ENCODE measurements at regions not wholly inside any gene's neighbourhood (a gene's known extent, or its start where the extent isn't known, plus 50 kb on each side); places are given as distances from the start of the nearest gene placed in this dataset.

DNA sequence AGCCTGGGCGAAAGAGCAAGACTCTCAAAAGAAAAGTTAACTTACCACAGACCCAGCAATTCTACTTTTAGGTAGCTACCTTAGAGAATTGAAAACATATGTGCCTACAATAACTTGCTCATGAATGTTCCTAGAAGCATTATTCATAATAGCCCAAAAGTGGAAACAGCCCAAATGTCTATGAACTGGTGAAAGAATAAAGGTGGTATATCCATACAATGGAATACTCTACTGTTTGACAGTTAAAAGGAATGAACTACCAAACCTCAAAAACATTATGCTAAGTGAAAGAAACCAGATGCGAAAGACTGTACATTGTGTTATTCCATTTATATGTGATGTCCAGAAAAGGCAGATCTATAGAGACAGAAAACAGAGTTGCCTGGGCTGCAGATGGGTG is 131.4 kb downstream of the UCHL1 start:
- Histone ChIP-seq H4K8ac (replicated peaks; ENCODE audit: insufficient read length, low read depth, low read length) (no peak overlapping the region), H2BK15ac (ENCODE audit: low read depth, low read length) (no peak overlapping the region), H3K4me1 (ENCODE audit: insufficient read depth, low read length) (no peaks in the 10 kb centered on the region), H4K91ac (ENCODE audit: insufficient read length, low read depth, low read length) (no peak overlapping the region), H2AK5ac (ENCODE audit: insufficient read length, low read length) (no peak overlapping the region), H2BK120ac (ENCODE audit: low read depth, low read length, poor library complexity, severe bottlenecking) (no peak overlapping the region), H3K9ac (ENCODE audit: extremely low read depth, insufficient read length, low read length) (no peak overlapping the region), H3K27ac (ENCODE audit: insufficient read length, low read depth, low read length) (no peak overlapping the region), H3T11ph (ENCODE audit: low read length) (no peak overlapping the region), H3K79me2 (ENCODE audit: insufficient read depth, low read length) (no peaks in the 10 kb centered on the region), H3K4me2 (ENCODE audit: insufficient read depth, insufficient read length, low read length) (no peak overlapping the region), H3K14ac (ENCODE audit: insufficient read depth, low read length) (no peak overlapping the region), H4K20me1 (ENCODE audit: control insufficient read depth, insufficient read depth, insufficient read length) (no peaks in the 10 kb centered on the region), H2BK20ac (ENCODE audit: low read depth, low read length, poor library complexity, severe bottlenecking) (no peak overlapping the region), H3K4ac (ENCODE audit: low read depth, low read length) (no peak overlapping the region), H3K56ac (ENCODE audit: insufficient read length, low read depth, low read length) (no peak overlapping the region), H3K23me2 (ENCODE audit: insufficient read length, low read depth, low read length, poor library complexity, severe bottlenecking) (no peaks in the 10 kb centered on the region), H4K5ac (ENCODE audit: insufficient read length, low read depth, low read length) (no peak overlapping the region), H2AFZ (ENCODE audit: low read length) (no peak overlapping the region), H2BK12ac (ENCODE audit: insufficient read length, low read depth, low read length) (no peak overlapping the region), H2BK5ac (ENCODE audit: insufficient read length, low read length) (no peak overlapping the region), H3K9me3 (ENCODE audit: control insufficient read depth, low read depth, low read length) (no peaks in the 10 kb centered on the region), H3K23ac (ENCODE audit: insufficient read length, low read depth, low read length) (no peak overlapping the region), H3K79me1 (ENCODE audit: insufficient read depth, low read depth, low read length, poor library complexity, severe bottlenecking) (no peaks in the 10 kb centered on the region), H3K18ac (ENCODE audit: insufficient read length, low read depth, low read length) (no peak overlapping the region), H3K27me3 (ENCODE audit: insufficient read depth, low read length) (no peaks in the 10 kb centered on the region)
- peaks cover 6% of the 10 kb centered on the region for H3K27me3 Mint-ChIP-seq (ENCODE audit: low read depth)
- no peak for TF ChIP-seq CTCF (conservative IDR thresholded peaks at IDR 0.05)
- no CpG with 5 or more reads among the region's 2 CpGs for WGBS (ENCODE audit: extremely low coverage, insufficient read length, low lambda C conversion rate)
- H3K4me1 Mint-ChIP-seq: peaks cover 12 to 21% of the 10 kb centered on the region in 2 experiments
- H3K9me3 Mint-ChIP-seq: no peaks in the 10 kb centered on the region; a peak in 1 of 5 replicates
- H3K27ac Mint-ChIP-seq: no peak overlapping the region
- no peak for DNase-seq
- no peaks in the 10 kb centered on the region for H3K36me3 Mint-ChIP-seq (ENCODE audit: insufficient read depth in 1 of 3, low read depth in 3 of 3)
- no peak overlapping the region for H3K4me3 Mint-ChIP-seq
